HT-29 (cell line): ENCODE measurements at regions not wholly inside any gene's neighbourhood (a gene's known extent, or its start where the extent isn't known, plus 50 kb on each side); places are given as distances from the start of the nearest gene placed in this dataset.
"Not testable (repeated sequence)": the region's sequence is repeated elsewhere in the genome, so short reads cannot be mapped to it uniquely, and the experiment has no call there.

Experiments used
- DNase-seq: peaks from one replicate; pipeline ENCODE4 v3.0.0-alpha.2; 2015; ENCODE audit warnings: low spot score

DNA sequence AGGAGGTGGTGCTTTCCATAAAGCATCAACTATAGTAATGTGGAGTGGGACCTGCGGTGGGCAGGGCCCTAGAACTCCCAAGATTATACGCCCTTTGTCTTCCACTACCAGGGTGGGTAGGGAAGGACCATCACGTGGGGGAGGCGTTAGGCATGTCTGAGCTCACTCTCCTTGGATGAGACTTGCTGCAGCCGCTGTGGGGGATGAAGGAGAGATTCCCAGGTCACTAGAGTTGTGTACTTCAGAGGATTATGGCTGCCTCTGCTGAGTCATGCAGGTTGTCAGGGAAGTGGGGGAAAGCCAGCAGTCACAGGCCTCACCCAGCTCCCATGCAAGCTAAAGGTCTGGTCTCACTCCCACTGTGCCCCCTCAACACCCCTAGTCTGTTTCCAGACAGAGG lies 195.0 kb upstream of the NBEA start:
- DNase-seq = not testable (repeated sequence)

DNA sequence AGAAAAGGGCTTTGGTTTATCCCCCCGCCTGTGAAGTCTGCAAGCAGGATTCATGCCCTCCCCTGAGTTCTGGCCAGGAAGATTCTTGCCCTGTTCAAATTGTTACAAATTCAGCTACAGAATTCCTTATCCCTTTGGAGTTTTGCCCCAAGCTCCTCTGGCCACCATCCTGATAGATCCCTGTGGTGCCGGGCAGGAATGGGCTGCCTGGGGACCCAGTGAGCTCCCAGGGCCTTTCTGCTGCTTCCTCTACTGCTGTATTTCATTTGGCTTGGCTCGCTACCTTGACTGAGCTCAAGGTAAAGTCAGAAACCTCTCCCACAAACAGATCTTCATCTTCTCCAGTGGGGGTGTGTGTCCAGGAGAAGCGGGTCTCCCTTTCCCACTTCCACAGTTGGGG lies 194.6 kb upstream of the NBEA start:
- DNase-seq = no peak

DNA sequence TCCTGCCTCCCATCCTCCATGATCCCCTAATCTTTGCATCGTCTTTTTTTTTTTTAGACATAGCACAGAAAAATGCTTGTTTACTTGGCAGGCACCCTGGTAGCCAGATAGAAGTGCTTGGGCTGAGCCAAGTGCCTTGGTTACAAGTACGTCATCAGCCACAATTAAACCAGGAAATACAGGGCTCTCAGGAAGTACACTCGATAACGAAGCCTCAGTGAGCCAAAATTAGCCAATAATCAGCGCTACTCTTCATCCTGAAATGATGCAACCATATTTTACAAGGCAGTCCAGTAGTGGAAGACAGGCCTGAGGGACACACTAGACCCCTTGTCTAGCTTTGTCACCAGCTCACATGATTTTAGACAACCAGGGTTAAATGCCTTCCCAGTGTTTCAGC lies 194.0 kb upstream of the NBEA start:
- DNase-seq = peak; percentile 88

DNA sequence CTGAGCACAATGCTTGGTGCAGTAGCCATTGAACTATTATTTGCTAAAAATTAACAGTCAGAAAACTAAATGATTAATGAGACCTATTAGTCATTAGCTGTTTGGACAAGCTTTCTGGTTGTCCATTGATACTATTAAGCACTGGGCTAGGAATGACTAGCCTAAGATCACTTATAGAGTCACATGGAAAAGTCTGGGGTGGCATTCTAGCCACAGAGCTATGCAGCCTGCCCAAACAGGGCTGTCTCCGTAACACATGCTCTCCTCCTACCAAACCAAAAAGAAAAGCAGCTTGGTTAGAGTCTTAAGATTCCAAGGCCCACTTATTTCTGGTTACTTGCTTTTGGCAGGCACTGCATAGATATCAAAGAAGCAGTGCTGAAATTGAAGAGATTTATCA lies 193.5 kb upstream of the NBEA start:
- no peak for DNase-seq

DNA sequence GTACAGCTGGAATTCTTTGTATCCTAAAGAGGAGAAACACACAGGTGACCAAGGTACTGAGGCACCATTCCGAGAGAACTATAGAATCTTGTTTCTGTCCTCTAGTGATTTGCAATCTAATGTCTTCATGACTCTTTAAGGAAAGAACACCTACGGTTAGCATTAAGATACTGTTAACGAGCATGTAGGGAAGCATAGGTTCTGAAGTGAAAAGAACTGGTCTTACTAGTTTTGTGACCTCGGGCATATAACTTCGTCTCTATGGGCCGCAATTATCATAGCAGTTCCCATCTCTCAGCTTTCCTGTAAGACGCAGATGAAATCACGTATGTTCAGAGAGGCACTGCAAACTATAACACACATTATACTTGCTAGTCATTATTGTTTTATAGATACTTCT lies 193.0 kb upstream of the NBEA start:
- DNase-seq = peak; percentile 87

DNA sequence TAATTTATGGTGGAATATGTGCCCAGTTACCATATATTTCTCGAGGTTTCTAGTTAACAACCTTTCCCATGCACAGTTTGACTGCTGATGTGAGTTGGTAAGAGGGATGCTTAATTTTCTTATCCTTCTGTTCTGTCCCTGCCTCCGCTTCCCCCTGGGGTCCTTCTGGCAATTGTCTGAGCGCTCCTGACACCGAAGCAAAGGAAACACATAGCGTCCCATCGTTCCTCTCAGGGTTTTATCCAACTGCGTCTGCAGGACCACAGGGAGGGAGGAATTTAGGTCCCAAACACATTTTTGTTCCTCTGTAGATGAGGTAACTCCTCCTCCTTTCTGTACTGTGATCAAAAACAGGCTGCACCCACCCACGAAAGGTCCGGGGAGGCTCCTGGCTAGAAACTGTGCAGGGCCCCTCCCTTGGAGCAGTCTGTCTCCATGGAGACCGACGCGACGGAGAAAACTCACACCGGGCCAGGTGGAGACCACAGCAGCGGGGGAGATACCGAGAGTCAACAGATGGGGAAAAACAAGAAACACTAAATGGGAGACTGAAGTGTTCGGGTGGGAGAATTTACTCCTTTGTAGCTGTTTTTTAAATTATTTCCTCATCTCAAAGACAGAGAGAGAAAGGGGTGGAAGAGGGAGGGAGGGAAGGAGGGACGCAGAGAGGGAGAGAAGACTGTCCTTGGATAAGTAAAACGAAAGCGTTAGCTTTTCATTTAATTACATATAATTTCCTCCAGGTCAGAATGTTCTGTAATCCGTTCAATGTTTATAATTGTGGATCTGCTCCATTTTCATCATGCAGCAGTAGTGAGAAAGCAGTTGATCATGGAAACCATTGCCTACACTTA lies 191.8 kb upstream of the NBEA start:
- no peak for DNase-seq

DNA sequence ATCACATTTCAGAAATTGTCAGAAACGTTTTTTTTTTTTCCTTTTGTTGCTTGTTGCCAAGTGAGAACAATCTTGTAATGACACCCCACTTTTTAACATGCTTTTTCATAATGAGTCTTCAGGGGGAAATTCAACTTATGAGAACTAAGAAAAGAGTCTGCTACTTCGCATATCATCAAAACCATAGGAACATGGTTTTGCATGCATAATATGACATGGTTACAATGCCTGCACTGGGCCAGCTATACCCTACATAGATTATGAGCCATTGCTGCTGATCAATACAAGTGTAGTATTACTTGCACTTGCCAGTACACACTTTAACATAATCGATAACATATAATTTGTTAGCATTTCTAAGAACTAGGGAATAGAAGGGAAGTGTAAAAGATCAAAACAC lies 191.0 kb upstream of the NBEA start:
- DNase-seq = no peak

DNA sequence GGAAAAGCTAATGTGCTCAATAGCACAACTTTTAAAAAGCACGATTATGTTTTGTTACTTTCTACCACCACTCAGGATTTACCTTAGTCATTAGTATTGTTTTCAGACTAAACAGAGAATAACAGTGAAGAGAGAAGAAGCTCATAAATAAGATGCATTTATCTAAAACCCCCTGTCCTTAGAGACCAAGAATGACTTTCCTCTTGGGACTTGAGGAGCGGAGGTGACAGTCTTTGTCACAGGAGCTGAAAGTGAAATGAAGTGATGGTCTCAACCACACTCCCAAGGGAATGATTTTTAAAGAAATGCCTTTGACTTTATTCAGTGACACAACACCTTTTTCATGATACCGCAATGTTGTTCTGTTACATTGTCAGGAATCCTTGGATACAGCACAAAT lies 190.6 kb upstream of the NBEA start:
- no peak for DNase-seq

DNA sequence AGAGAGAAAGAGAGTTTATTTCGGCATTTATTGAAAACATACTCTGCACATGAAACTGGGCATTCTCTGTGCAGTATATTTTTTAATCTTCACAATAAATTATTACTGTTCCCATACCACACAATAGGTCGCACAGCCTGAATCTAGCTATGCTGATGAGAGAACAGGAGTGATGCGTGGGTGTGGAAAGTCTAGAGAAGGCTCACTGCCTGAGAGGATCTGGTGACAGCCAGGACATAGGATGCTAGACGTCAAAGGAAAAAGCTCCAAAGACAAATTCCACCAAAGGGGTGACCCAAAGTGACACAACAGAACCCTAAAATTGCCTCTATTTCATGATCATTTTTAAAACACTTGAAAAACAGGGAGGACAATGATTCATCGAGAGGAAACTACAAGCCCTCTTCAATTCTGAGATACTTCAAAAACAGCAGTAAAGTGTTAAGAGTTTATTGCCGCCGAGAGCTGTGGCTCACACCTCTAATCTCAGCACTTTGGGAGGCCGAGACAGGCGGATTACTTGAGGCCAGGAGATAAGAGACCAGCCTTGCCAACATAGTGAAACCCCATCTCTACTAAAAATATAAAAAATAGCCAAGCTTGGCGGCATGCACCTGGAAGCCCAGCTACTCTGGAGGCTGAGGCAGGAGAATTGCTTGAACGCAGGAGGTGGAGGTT lies 189.6 kb upstream of the NBEA start:
- no peak for DNase-seq

DNA sequence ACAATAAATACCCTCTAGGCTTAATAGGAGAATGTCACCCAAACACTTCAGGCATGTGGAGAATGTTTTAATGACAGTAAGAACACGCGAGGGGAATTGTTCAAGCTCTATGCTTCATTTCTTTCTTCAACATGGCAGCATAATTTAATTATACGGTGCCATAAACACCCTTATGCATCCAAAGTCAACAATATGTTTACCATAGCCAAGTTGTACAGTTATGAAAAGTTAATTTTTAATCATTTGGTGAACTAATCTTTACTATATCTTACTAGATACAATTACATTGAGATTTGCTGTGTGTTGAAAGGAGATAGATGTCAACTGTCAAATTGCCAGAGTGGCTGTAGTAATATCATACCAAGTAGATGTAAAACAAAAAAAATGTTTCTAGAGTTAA lies 185.9 kb upstream of the NBEA start:
- no peak for DNase-seq

DNA sequence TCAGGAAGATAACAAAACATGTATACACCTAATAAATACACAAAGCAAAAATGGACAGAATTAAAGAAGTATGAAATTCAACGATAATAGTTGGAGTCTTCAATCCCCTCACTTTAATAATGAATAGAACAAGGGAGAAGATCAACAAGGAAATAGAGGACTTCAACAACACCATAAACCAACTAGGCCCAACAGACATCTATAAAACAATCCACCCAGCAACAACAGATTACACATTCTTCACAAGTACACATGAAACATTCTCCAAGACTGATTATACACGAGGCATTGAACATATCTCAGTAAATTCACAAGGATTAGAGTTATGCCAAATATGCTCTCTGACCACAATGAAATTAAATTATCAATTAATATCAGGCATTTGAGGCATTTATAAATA lies 185.5 kb upstream of the NBEA start:
- no peak for DNase-seq

DNA sequence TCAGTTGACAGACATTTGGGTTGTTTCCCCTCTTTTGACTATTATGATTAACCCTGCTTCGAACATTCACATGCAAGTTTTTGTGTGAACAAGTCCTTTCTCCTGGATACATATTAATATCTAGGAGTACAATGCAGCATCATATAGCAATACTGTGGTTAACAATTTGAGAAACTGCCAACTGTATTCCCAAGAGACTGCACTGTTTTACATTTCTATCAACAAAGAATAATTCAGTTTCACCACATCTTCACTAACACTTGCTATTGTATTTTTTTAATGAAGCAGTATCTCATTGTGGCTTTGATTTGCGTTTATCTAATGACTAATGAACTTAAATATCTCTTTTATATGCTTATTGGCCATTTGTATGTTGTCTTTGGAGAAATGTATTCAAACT lies 184.6 kb upstream of the NBEA start:
- no peak for DNase-seq

DNA sequence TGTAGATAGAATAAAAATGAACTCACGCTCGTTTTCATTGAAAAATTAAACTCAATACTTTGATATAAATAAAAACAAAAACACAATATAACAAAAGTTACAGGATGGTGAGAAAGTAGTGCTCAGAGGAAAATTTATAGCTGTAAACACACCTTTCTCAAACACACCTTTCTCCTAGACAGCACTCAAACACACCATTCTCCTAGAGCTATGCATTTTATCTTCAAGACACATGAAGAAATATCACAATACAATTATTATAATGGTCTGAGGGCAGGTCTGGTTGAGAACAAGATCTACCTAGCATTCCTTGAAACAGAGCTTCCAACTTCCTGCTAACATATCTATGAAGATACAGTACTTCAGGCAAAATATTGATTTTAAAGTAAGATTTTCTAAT lies 183.4 kb upstream of the NBEA start:
- DNase-seq = no peak

DNA sequence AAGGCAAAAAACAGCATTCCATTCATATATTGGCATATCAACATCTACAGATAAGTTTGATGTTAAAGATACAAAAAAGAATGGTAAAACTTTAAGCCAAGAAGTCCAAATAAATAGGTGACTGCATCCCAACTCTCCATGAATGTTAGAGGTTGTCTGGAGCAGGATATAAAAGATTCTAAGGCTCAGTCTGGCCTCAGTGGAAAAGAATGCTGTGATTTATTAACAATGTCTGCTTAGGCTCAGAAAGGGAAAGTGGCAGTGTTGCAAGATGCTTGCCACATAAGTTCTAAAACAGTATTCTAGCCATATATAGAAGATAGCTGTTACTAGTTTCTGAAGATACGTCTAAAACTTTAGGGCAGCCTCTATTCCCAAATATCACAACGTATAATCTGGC lies 179.8 kb upstream of the NBEA start:
- no peak for DNase-seq

DNA sequence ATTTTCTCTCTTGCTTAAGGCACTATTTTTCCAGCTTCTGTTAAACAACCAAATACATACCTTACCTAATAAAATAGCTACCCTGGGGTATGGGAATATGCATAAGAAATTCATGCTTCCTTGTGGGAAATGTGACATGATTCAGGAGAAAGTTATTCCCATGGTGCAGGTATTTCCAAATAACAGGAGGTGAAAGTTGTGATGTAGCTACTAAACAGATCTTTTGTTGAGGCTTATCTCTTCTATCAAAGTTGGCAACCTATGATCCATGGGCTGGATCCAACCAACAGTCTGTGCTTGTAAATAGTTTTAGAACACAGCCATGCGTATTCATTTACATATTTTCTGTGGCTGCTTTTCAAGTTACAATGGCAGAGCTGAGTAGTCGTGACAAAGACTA lies 177.8 kb upstream of the NBEA start:
- DNase-seq = no peak

DNA sequence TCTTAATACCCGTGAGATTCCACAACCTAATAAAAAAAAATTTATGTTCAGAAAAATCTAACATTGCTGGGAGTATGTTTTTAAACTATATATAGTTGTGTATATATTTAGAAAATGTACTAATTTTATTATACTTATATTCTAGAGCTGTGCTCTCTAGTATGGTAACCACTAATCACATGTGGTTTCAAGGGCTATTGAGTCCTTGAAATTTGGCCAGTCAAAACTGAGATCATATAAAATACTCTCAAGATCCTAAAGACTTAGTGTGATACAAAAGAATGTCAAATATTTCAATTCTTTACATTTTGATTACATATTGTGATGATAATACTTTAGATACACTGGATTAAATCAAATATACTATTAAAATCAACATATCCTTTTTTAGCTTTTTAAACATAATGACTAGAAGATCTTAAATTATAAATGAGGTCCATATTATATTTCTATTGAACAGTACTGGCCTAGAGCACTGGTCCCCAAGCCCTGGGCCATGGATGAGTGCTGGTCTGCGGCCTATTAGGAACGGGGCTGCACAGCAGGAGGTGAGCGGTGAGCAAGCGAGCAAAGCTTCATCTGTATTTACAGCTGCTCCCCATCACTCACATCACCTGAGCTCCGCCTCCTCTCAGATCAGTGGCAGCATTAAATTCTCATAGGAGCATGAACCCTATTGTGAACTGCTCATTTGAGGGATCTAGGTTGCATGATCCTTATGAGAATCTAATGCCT lies 176.5 kb upstream of the NBEA start:
- DNase-seq = no peak

DNA sequence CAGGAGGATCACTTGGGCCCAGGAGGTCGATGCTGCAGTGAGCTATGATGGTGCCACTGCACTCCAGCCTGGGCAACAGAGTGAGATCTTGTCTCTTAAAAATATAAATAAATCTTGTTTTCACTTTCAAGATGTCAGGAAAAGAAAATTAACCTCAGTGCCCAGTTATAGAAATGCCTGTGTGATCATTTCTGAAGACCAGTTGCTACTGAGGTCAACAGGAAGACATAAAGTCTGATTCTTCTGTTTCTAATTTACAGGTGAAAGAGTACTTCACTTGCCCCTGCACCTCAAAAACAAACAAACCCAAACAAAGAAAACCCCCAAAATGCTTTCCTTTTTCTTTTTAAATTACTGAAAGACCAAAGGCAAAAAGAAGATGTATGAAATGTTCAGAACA lies 174.3 kb upstream of the NBEA start:
- no peak for DNase-seq

DNA sequence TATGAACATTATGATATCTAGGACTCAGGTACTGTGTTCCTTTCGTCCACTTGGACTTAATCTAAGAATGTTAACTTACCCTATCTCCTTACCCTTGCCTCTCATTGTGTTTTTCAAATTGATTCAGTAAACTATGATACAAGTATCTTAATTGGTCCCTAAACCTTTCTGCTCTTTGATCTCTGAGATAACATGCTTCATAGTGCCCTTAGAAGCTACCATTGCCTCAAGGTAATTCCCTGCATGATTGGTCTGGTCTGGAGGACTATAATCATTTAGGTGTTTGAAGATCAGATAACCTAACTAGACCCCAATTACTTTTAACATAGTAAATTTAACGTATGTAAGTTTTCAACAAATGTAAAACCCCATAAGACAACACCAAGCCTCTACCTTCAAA lies 169.9 kb upstream of the NBEA start:
- no peak for DNase-seq

DNA sequence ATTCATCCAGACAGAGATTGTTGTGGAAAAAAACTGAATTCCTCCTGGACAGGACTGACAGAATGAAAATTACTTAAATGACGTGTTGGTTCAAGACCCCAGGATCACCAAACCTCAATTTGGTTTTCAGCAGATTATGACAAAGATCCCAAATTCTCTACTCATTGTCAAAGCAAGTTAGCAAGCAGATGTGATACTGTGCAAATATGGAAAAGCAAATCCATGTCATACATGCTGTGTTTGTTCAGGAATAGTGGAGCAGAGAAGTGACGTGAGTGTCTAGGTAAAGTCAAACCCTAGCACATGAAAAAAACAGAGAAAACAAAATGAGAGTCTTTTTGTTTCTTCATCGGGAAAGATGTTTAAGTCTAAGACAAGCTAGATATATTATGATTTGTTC lies 169.2 kb upstream of the NBEA start:
- no peak for DNase-seq

DNA sequence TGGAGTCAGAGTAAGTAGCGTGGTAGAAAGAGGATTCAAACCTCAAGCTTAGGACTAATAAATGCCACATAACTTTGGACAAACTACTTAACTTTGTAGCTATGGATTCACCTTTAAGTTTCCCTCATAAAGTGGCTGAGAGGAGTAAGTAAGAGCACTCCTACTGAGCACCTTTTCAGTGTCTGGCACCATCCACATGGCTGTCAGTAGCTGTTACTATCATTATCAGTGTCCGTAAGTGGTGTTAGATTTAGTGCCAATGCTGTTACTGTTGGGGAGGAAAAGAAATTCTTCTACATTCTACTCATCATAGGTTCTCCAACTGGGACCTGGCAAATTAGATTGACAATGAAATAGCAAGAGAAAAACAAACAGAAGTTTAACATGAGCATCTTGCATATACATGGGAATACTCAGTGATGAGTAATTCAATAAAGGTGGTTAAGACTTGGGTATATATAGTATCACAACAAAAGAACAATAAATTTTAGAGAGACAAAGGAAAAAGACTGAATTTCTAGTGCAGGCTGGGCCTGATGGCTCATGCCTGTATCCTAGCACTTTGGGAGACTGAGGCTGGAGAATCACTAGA lies 165.6 kb upstream of the NBEA start:
- DNase-seq = no peak

DNA sequence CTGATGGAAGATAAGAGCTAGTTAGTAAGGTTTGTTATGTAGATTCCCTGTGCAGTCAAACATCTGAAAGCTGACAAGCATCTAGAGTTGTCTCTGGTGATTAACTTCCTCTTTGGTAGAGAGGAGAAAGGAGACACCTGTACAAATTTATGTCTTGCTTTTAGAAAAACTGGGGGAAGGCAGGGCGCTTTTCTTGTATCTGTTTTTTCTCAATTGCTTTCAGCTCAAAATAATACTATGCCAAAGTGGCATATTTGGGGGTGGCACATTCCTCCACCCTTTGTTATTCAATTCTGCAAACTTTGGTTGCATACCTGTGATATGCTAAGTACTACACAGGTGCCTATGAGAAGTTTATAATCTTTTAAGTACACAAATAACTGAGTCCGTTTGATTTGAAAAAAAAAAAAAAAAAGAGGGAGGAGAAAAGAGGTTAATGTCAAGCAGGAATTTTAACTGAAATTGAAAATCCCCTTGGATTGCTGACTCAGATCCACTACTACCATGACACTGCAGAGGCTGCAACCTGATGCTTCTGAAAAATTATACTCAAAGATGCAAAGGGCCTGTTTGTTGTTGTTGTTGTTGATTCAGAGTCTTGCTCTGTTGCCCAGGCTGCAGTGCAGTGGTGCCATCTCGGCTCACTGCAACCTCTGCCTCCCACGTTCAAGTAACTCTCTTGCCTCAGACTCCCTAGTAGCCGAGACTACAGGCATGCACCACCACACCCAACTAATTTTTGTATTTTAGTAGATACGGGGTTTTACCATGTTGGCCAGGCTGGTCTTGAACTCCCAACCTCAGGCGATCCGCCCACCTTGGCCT lies 164.8 kb upstream of the NBEA start:
- DNase-seq = no peak

DNA sequence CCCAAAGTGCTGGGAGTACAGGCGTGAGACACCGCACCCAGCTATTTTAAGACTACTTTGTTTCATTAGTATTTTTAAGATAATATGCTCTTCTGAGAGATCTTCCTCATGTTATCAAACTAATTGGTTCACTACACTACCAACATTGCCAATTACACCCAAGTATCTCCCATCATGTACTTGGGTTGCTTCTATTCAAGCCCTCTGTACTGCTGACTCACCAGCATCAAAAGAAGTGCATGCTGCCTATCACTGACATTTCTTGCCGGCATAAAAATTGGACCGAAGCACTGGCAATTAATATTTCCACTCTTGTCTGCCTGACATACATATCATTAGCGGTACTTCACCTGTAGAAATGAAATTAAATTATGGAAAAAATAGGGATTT lies 164.2 kb upstream of the NBEA start:
- DNase-seq = no peak
